PC-3 (cell line): ENCODE measurements at regions not wholly inside any gene's neighbourhood (a gene's known extent, or its start where the extent isn't known, plus 50 kb on each side); places are given as distances from the start of the nearest gene placed in this dataset.

Experiments
- ATAC-seq: fragments of 200-7000 bp; cut with Tn5 transposase; 2 replicates; pipeline ENCODE4 v1.9.1; 2020; ENCODE audit warnings: mild to moderate bottlenecking, moderate library complexity
- BruUV-seq: library from RNA; stranded (reverse); fragments of 400-500 nt; replicated peaks from 2 replicates; lab custom pipeline; 2021; lab: Mats Ljungman, UMichigan
- CTCF ChIA-PET: fragments of 300-600 bp; sonication (Branson Sonifier 250); formaldehyde crosslinking; loops from one replicate; lab custom pipeline; 2022; ENCODE audit warnings: antibody characterized with exemption; lab: Charles Lee
- POLR2A ChIA-PET: fragments of 300-600 bp; sonication (Branson Sonifier 250); formaldehyde crosslinking; loops from one replicate; lab custom pipeline; 2022; ENCODE audit warnings: antibody characterized with exemption; ENCODE audit not compliant: unreplicated experiment; lab: Charles Lee
- DNase-seq: peaks from one replicate; pipeline ENCODE4 v3.0.0-alpha.2; 2015
- H2AFZ ChIP-seq: fragments of 300-600 bp; sonication (generic); 2 replicates; pipeline ENCODE4 v1.6.0; 2016; ENCODE audit warnings: antibody characterized with exemption, low read length
- H3F3A ChIP-seq: fragments of 300-600 bp; sonication (generic); one replicate; pipeline ENCODE4 v1.6.0; 2017; ENCODE audit warnings: antibody characterized with exemption, low read length, control low read depth, mild to moderate bottlenecking; ENCODE audit not compliant: unreplicated experiment
- H3K27ac ChIP-seq: fragments of 300-600 bp; sonication (generic); 2 replicates; pipeline ENCODE4 v1.5.1; 2016; ENCODE audit warnings: mild to moderate bottlenecking, low read length
- H3K27me3 ChIP-seq: fragments of 300-600 bp; sonication (generic); 2 replicates; pipeline ENCODE4 v1.6.1; 2016; ENCODE audit warnings: low read length, mixed read lengths
- H3K36me3 ChIP-seq: fragments of 300-600 bp; sonication (generic); 2 replicates; pipeline ENCODE4 v1.6.1; 2016; ENCODE audit warnings: low read depth, mixed run types, low read length, mixed read lengths
- H3K4me1 ChIP-seq: fragments of 300-600 bp; sonication (generic); 2 replicates; pipeline ENCODE4 v1.5.1; 2016; ENCODE audit warnings: low read length; ENCODE audit not compliant: insufficient read depth
- H3K4me2 ChIP-seq: fragments of 300-600 bp; sonication (generic); 2 replicates; pipeline ENCODE4 v1.6.0; 2016; ENCODE audit warnings: low read length
- H3K4me3 ChIP-seq: fragments of 300-600 bp; sonication (generic); 2 replicates; pipeline ENCODE4 v1.5.1; 2016; ENCODE audit warnings: mild to moderate bottlenecking, low read length, mixed read lengths
- H3K79me2 ChIP-seq: fragments of 300-600 bp; sonication (generic); 2 replicates; pipeline ENCODE4 v1.6.1; 2017; ENCODE audit warnings: low read length, mixed read lengths
- H3K9ac ChIP-seq: fragments of 300-600 bp; sonication (generic); 2 replicates; pipeline ENCODE4 v1.6.0; 2016; ENCODE audit warnings: mild to moderate bottlenecking, low read length
- H3K9me2 ChIP-seq: fragments of 300-600 bp; sonication (generic); replicated peaks from 2 replicates; pipeline ENCODE4 v1.6.1; 2016; ENCODE audit warnings: mixed run types, low read length, mixed read lengths
- H3K9me3 ChIP-seq: fragments of 300-600 bp; sonication (generic); 2 replicates; pipeline ENCODE4 v1.6.1; 2016; ENCODE audit warnings: low read length, mixed read lengths
- H4K20me1 ChIP-seq: fragments of 300-600 bp; sonication (generic); 2 replicates; pipeline ENCODE4 v1.6.1; 2016; ENCODE audit warnings: low read length, mixed read lengths
- CTCF ChIP-seq: fragments of 300-600 bp; sonication (generic); conservative IDR thresholded peaks from 2 replicates; pipeline ENCODE4 v1.5.1; 2017; ENCODE audit warnings: antibody characterized with exemption, low read depth, mild to moderate bottlenecking, low read length
- EZH2 ChIP-seq: fragments of 300-600 bp; sonication (generic); IDR thresholded peaks from one replicate; pipeline ENCODE4 v1.6.1; 2017; ENCODE audit warnings: antibody characterized with exemption, mild to moderate bottlenecking, low read length; ENCODE audit not compliant: unreplicated experiment
- EZH2phosphoT487 ChIP-seq: fragments of 300-600 bp; sonication (generic); IDR thresholded peaks from 2 replicates; pipeline ENCODE4 v1.6.1; 2018; ENCODE audit warnings: mild to moderate bottlenecking, antibody characterized with exemption, low read length, borderline replicate concordance
- intact Hi-C: fragments of 100-400 bp; cut with micrococcal nuclease; formaldehyde crosslinking; loops from 2 replicates; pipeline ENCODE4 v1.9.0; 2023

DNA sequence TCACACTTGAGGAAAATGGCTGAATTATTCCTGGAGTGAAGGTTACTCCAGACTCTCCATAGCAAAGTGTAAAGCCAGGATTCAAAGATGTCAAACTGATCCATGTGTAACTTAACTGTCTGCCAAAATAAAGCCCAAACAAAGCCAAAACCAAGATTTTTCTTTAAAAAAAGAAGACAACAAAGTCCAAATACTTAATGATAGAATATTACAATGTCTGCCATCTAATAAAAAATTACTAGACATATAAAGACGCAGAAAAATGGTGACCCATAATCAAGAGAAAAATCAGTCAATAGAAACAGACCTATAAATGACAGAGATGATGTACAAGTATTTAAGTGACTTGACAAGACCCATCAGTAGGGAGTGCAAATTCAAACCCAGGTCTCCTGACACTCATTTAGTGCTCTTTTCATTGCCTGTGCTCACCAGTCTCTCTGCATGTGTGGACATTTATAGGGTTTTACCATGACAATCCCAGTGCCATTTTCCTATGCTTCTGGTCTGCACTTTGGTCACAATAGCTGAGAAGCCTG is 85.1 kb upstream of the HES1 start:
- no peak for ATAC-seq
- no peaks in the 10 kb centered on the region for H3F3A ChIP-seq
- peaks cover 6% of the 10 kb centered on the region; the same call in 1 of the 2 replicates for H3K36me3 ChIP-seq
- no peak overlapping the region for H3K4me2 ChIP-seq
- intact Hi-C loops: no loop called here
- no peak for DNase-seq
- TF ChIP-seq CTCF: no peak
- TF ChIP-seq EZH2: no peak
- no peak for TF ChIP-seq EZH2phosphoT487
- no peaks in the 10 kb centered on the region for H4K20me1 ChIP-seq
- no peaks in the 10 kb centered on the region for H3K27me3 ChIP-seq
- peaks cover 10% of the 10 kb centered on the region for H3K9me3 ChIP-seq
- no peak overlapping the region for H3K27ac ChIP-seq
- no peaks in the 10 kb centered on the region for H3K79me2 ChIP-seq
- no peaks in the 10 kb centered on the region for H3K9me2 ChIP-seq
- H3K4me1 ChIP-seq: no peaks in the 10 kb centered on the region
- ChIA-PET CTCF (no interaction called here), POLR2A (no interaction called here)
- no peak overlapping the region for H2AFZ ChIP-seq
- H3K9ac ChIP-seq: no peak overlapping the region
- no peak overlapping the region for H3K4me3 ChIP-seq
- no TSS peak for BruUV-seq

- no TSS peak for BruUV-seq
- Histone ChIP-seq H4K20me1 (no peaks in the 10 kb centered on the region), H3K9me2 (no peaks in the 10 kb centered on the region), H3K36me3 (peaks cover 6% of the 10 kb centered on the region; the same call in 1 of the 2 replicates), H3K4me1 (peaks cover 2% of the 10 kb centered on the region; the same call in 1 of the 2 replicates), H3F3A (no peaks in the 10 kb centered on the region), H3K9me3 (peaks cover 10% of the 10 kb centered on the region), H3K4me2 (no peak overlapping the region), H2AFZ (no peak overlapping the region), H3K79me2 (no peaks in the 10 kb centered on the region), H3K9ac (no peak overlapping the region), H3K27me3 (no peaks in the 10 kb centered on the region), H3K4me3 (no peak overlapping the region), H3K27ac (no peak overlapping the region)
- ChIA-PET CTCF (no interaction called here), POLR2A (no interaction called here)
- intact Hi-C loops: no loop called here
- DNase-seq: no peak
- no peak for ATAC-seq
- TF ChIP-seq CTCF: no peak
- TF ChIP-seq EZH2: no peak
- no peak for TF ChIP-seq EZH2phosphoT487
Measured at GRCh38 chr3:194051366-194052149, 84.4 kb upstream of the HES1 start.

GRCh38 chr3:194053136-194053535 is 82.8 kb upstream of the HES1 start:
- Histone ChIP-seq H3K9ac (no peak overlapping the region), H3K4me2 (no peak overlapping the region), H3K9me2 (no peaks in the 10 kb centered on the region), H3K27ac (no peak overlapping the region), H3F3A (no peaks in the 10 kb centered on the region), H3K4me3 (no peak overlapping the region), H3K79me2 (no peaks in the 10 kb centered on the region), H3K36me3 (peaks cover 6% of the 10 kb centered on the region; the same call in 1 of the 2 replicates), H3K4me1 (peaks cover 7% of the 10 kb centered on the region), H4K20me1 (no peaks in the 10 kb centered on the region), H3K9me3 (peaks cover 10% of the 10 kb centered on the region), H3K27me3 (no peaks in the 10 kb centered on the region), H2AFZ (no peak overlapping the region)
- intact Hi-C loops: no loop called here
- BruUV-seq: no TSS peak
- DNase-seq (no peak), ATAC-seq (no peak)
- TF ChIP-seq EZH2phosphoT487 (no peak), EZH2 (no peak), CTCF (no peak)
- ChIA-PET CTCF (no interaction called here), POLR2A (no interaction called here)
